NCI-H2081 treated with DMSO at 0.1 percent for 48 hours (cell line): ENCODE measurements at regions not wholly inside any gene's neighbourhood (a gene's known extent, or its start where the extent isn't known, plus 50 kb on each side); places are given as distances from the start of the nearest gene placed in this dataset.

ENCODE experiments used
- DNase-seq: peaks from one replicate; lab custom pipeline; 2025; lab: John Stamatoyannopoulos, UW

GRCh38 chr5:14090755-14091154, 52.4 kb upstream of the TRIO start:
- no peak for DNase-seq

GRCh38 chr5:14090290-14090689, 52.9 kb upstream of the TRIO start:
- no peak for DNase-seq

GRCh38 chr5:14089198-14089597, 53.9 kb upstream of the TRIO start:
- no peak for DNase-seq

- no peak for DNase-seq
Measured at GRCh38 chr5:14086261-14086660, 56.9 kb upstream of the TRIO start.

GRCh38 chr5:14082973-14083372, 60.2 kb upstream of the TRIO start:
- no peak for DNase-seq

GRCh38 chr5:14082523-14082922, 60.6 kb upstream of the TRIO start:
- no peak for DNase-seq

- DNase-seq = no peak
Measured at GRCh38 chr5:14081791-14082190, 61.4 kb upstream of the TRIO start.

- DNase-seq = no peak
Measured at GRCh38 chr5:14078716-14079115, 64.4 kb upstream of the TRIO start.

GRCh38 chr5:14077501-14077900, 65.6 kb upstream of the TRIO start:
- no peak for DNase-seq

GRCh38 chr5:14076561-14076960, 66.6 kb upstream of the TRIO start:
- DNase-seq = no peak

GRCh38 chr5:14075937-14076336, 67.2 kb upstream of the TRIO start:
- DNase-seq = no peak

- DNase-seq = no peak
Measured at GRCh38 chr5:14071433-14071832, 71.7 kb upstream of the TRIO start.

GRCh38 chr5:14069021-14069420, 74.1 kb upstream of the TRIO start:
- no peak for DNase-seq

- DNase-seq = no peak
Measured at GRCh38 chr5:14068136-14068535, 75.0 kb upstream of the TRIO start.

- DNase-seq = no peak
Measured at GRCh38 chr5:14066326-14066725, 76.8 kb upstream of the TRIO start.

GRCh38 chr5:14064841-14065240, 78.3 kb upstream of the TRIO start:
- no peak for DNase-seq

GRCh38 chr5:14063691-14064090, 79.5 kb upstream of the TRIO start:
- no peak for DNase-seq

- no peak for DNase-seq
Measured at GRCh38 chr5:14063138-14063537, 80.0 kb upstream of the TRIO start.

- DNase-seq = no peak
Measured at GRCh38 chr5:14062178-14062577, 81.0 kb upstream of the TRIO start.

- DNase-seq = no peak
Measured at GRCh38 chr5:14061106-14061505, 82.0 kb upstream of the TRIO start.

GRCh38 chr5:14060218-14060617, 82.9 kb upstream of the TRIO start:
- no peak for DNase-seq

GRCh38 chr5:14059810-14060209, 83.3 kb upstream of the TRIO start:
- DNase-seq = no peak

GRCh38 chr5:14057289-14057688, 85.9 kb upstream of the TRIO start:
- no peak for DNase-seq

- DNase-seq = no peak
Measured at GRCh38 chr5:14056039-14056438, 87.1 kb upstream of the TRIO start.
